ENCODE measurements at regions not wholly inside any gene's neighbourhood (a gene's known extent, or its start where the extent isn't known, plus 50 kb on each side); places are given as distances from the start of the nearest gene placed in this dataset.

DNA sequence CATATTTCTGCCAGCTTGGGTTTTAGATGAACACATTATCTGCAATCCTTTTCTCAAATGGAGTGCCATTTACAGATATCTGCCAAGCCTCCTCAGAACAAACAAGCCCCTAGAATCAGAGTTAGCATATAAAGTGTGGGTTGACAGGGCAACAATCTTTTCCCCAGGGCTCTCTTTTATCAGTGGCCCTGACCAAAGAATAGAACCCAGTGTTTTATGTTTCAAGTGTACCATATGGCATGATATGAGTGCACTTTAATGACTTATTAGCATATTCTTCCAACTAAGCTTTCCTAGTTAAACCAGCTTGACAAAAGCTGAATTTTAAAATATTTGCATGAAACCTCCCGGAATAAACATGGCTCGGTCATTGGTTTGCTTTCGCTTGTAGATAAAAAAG lies 57.3 kb downstream of the EVX1 start:
- Mint-ChIP-seq H3K27me3 (ENCODE audit: low read depth) (no peaks in the 10 kb centered on the region), H3K4me3 (no peak overlapping the region), H3K27ac (no peak overlapping the region), H3K4me1 (peaks cover 3% of the 10 kb centered on the region; the same call in 1 of the 2 replicates), H3K9me3 (no peaks in the 10 kb centered on the region), H3K36me3 (no peaks in the 10 kb centered on the region)
- CTCF ChIA-PET: no interaction called here
- POLR2A ChIA-PET: no interaction called here
- TF ChIP-seq CREM (CRISPR knock-in tag; IDR thresholded peaks at IDR 0.05) (no peak), GTF2I (CRISPR knock-in tag; conservative IDR thresholded peaks at IDR 0.05) (no peak), ZNF219 (CRISPR knock-in tag; IDR thresholded peaks at IDR 0.05; ENCODE audit: borderline replicate concordance) (no peak)
- TF ChIP-seq, protein P1, sequence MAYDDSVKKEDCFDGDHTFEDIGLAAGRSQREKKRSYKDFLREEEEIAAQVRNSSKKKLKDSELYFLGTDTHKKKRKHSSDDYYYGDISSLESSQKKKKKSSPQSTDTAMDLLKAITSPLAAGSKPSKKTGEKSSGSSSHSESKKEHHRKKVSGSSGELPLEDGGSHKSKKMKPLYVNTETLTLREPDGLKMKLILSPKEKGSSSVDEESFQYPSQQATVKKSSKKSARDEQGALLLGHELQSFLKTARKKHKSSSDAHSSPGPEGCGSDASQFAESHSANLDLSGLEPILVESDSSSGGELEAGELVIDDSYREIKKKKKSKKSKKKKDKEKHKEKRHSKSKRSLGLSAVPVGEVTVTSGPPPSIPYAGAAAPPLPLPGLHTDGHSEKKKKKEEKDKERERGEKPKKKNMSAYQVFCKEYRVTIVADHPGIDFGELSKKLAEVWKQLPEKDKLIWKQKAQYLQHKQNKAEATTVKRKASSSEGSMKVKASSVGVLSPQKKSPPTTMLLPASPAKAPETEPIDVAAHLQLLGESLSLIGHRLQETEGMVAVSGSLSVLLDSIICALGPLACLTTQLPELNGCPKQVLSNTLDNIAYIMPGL (CRISPR knock-in tag; IDR thresholded peaks at IDR 0.05): no peak
- TF ChIP-seq, protein P2, sequence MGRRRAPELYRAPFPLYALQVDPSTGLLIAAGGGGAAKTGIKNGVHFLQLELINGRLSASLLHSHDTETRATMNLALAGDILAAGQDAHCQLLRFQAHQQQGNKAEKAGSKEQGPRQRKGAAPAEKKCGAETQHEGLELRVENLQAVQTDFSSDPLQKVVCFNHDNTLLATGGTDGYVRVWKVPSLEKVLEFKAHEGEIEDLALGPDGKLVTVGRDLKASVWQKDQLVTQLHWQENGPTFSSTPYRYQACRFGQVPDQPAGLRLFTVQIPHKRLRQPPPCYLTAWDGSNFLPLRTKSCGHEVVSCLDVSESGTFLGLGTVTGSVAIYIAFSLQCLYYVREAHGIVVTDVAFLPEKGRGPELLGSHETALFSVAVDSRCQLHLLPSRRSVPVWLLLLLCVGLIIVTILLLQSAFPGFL (CRISPR knock-in tag; IDR thresholded peaks at IDR 0.05; ENCODE audit: borderline replicate concordance): no peak
- DNase-seq (ENCODE audit: low spot score): no peak
- ATAC-seq: no peak

DNA sequence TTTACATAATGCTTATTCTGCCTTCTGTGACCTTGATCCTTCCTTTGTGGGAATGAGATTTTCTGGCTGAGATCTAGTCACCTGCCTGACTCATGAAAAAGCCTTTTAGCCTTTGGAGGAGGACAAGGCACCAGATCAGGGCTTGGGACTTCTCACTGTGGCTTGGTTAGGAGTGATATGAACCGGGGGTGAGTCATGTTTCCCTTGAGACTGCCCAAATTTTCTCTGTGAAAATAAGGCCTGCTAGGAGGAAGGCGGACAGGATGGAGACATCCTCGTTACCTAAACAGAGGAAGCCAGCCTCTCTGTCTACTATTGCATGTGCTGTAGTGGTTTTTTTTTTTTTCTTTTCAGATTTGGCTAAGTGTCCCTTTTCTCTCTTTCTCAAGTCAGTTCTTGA lies 57.8 kb downstream of the EVX1 start:
- ATAC-seq: no peak

More for the DNA sequence above, 57.8 kb downstream of the EVX1 start:
- ChIA-PET POLR2A (no interaction called here), CTCF (no interaction called here)
- Mint-ChIP-seq H3K36me3 (no peaks in the 10 kb centered on the region), H3K4me1 (peaks cover 9% of the 10 kb centered on the region), H3K27me3 (ENCODE audit: low read depth) (no peaks in the 10 kb centered on the region; the same call in 1 of the 2 replicates), H3K27ac (no peak overlapping the region), H3K4me3 (no peak overlapping the region), H3K9me3 (no peaks in the 10 kb centered on the region)
- no peak for DNase-seq (ENCODE audit: low spot score)
- no peak for TF ChIP-seq NFYB (CRISPR knock-in tag; conservative IDR thresholded peaks at IDR 0.05; ENCODE audit: low read depth)
- TF ChIP-seq EMX1 (CRISPR knock-in tag; IDR thresholded peaks at IDR 0.05): no peak
- no peak for TF ChIP-seq SMAD3 (CRISPR knock-in tag; IDR thresholded peaks at IDR 0.05; ENCODE audit: borderline replicate concordance)
- TF ChIP-seq SOX15 (CRISPR knock-in tag; IDR thresholded peaks at IDR 0.05): no peak
- no peak for TF ChIP-seq ZNF416 (CRISPR knock-in tag; IDR thresholded peaks at IDR 0.05)
- TF ChIP-seq GABPB1 (CRISPR knock-in tag; IDR thresholded peaks at IDR 0.05): no peak
- TF ChIP-seq, protein P3, sequence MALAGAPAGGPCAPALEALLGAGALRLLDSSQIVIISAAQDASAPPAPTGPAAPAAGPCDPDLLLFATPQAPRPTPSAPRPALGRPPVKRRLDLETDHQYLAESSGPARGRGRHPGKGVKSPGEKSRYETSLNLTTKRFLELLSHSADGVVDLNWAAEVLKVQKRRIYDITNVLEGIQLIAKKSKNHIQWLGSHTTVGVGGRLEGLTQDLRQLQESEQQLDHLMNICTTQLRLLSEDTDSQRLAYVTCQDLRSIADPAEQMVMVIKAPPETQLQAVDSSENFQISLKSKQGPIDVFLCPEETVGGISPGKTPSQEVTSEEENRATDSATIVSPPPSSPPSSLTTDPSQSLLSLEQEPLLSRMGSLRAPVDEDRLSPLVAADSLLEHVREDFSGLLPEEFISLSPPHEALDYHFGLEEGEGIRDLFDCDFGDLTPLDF (CRISPR knock-in tag; IDR thresholded peaks at IDR 0.05): no peak
- no peak for TF ChIP-seq TEAD1 (CRISPR knock-in tag; IDR thresholded peaks at IDR 0.05)
- TF ChIP-seq MYBL2 (CRISPR knock-in tag; IDR thresholded peaks at IDR 0.05): no peak
- no peak for TF ChIP-seq TP53 (CRISPR knock-in tag; IDR thresholded peaks at IDR 0.05)
- TF ChIP-seq, protein P4, sequence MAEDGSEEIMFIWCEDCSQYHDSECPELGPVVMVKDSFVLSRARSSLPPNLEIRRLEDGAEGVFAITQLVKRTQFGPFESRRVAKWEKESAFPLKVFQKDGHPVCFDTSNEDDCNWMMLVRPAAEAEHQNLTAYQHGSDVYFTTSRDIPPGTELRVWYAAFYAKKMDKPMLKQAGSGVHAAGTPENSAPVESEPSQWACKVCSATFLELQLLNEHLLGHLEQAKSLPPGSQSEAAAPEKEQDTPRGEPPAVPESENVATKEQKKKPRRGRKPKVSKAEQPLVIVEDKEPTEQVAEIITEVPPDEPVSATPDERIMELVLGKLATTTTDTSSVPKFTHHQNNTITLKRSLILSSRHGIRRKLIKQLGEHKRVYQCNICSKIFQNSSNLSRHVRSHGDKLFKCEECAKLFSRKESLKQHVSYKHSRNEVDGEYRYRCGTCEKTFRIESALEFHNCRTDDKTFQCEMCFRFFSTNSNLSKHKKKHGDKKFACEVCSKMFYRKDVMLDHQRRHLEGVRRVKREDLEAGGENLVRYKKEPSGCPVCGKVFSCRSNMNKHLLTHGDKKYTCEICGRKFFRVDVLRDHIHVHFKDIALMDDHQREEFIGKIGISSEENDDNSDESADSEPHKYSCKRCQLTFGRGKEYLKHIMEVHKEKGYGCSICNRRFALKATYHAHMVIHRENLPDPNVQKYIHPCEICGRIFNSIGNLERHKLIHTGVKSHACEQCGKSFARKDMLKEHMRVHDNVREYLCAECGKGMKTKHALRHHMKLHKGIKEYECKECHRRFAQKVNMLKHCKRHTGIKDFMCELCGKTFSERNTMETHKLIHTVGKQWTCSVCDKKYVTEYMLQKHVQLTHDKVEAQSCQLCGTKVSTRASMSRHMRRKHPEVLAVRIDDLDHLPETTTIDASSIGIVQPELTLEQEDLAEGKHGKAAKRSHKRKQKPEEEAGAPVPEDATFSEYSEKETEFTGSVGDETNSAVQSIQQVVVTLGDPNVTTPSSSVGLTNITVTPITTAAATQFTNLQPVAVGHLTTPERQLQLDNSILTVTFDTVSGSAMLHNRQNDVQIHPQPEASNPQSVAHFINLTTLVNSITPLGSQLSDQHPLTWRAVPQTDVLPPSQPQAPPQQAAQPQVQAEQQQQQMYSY (CRISPR knock-in tag; IDR thresholded peaks at IDR 0.05): no peak
- TF ChIP-seq, protein P5, sequence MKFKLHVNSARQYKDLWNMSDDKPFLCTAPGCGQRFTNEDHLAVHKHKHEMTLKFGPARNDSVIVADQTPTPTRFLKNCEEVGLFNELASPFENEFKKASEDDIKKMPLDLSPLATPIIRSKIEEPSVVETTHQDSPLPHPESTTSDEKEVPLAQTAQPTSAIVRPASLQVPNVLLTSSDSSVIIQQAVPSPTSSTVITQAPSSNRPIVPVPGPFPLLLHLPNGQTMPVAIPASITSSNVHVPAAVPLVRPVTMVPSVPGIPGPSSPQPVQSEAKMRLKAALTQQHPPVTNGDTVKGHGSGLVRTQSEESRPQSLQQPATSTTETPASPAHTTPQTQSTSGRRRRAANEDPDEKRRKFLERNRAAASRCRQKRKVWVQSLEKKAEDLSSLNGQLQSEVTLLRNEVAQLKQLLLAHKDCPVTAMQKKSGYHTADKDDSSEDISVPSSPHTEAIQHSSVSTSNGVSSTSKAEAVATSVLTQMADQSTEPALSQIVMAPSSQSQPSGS (CRISPR knock-in tag; IDR thresholded peaks at IDR 0.05; ENCODE audit: borderline replicate concordance, low read depth): no peak
- TF ChIP-seq, protein P6, sequence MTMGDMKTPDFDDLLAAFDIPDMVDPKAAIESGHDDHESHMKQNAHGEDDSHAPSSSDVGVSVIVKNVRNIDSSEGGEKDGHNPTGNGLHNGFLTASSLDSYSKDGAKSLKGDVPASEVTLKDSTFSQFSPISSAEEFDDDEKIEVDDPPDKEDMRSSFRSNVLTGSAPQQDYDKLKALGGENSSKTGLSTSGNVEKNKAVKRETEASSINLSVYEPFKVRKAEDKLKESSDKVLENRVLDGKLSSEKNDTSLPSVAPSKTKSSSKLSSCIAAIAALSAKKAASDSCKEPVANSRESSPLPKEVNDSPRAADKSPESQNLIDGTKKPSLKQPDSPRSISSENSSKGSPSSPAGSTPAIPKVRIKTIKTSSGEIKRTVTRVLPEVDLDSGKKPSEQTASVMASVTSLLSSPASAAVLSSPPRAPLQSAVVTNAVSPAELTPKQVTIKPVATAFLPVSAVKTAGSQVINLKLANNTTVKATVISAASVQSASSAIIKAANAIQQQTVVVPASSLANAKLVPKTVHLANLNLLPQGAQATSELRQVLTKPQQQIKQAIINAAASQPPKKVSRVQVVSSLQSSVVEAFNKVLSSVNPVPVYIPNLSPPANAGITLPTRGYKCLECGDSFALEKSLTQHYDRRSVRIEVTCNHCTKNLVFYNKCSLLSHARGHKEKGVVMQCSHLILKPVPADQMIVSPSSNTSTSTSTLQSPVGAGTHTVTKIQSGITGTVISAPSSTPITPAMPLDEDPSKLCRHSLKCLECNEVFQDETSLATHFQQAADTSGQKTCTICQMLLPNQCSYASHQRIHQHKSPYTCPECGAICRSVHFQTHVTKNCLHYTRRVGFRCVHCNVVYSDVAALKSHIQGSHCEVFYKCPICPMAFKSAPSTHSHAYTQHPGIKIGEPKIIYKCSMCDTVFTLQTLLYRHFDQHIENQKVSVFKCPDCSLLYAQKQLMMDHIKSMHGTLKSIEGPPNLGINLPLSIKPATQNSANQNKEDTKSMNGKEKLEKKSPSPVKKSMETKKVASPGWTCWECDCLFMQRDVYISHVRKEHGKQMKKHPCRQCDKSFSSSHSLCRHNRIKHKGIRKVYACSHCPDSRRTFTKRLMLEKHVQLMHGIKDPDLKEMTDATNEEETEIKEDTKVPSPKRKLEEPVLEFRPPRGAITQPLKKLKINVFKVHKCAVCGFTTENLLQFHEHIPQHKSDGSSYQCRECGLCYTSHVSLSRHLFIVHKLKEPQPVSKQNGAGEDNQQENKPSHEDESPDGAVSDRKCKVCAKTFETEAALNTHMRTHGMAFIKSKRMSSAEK (CRISPR knock-in tag; IDR thresholded peaks at IDR 0.05; ENCODE audit: borderline replicate concordance): no peak
- no peak for TF ChIP-seq SP1 (CRISPR knock-in tag; conservative IDR thresholded peaks at IDR 0.05)
- TF ChIP-seq, protein P7, sequence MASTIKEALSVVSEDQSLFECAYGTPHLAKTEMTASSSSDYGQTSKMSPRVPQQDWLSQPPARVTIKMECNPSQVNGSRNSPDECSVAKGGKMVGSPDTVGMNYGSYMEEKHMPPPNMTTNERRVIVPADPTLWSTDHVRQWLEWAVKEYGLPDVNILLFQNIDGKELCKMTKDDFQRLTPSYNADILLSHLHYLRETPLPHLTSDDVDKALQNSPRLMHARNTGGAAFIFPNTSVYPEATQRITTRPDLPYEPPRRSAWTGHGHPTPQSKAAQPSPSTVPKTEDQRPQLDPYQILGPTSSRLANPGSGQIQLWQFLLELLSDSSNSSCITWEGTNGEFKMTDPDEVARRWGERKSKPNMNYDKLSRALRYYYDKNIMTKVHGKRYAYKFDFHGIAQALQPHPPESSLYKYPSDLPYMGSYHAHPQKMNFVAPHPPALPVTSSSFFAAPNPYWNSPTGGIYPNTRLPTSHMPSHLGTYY (CRISPR knock-in tag; IDR thresholded peaks at IDR 0.05): no peak

All from WTC11 (cell line).